NOMO-1 treated with DMSO at 0.1 percent for 48 hours (cell line): ENCODE measurements at regions not wholly inside any gene's neighbourhood (a gene's known extent, or its start where the extent isn't known, plus 50 kb on each side); places are given as distances from the start of the nearest gene placed in this dataset.
A peak's percentile ranks its signal among the peaks of the same experiment; 100 is the strongest.
"Not testable (repeated sequence)": the region's sequence is repeated elsewhere in the genome, so short reads cannot be mapped to it uniquely, and the experiment has no call there.

Experiments used
- DNase-seq: peaks from one replicate; lab custom pipeline; 2025; ENCODE audit not compliant: unreplicated experiment; lab: John Stamatoyannopoulos, UW

- DNase-seq, result no peak
Measured at GRCh38 chr15:77897896-77898406, 179.6 kb downstream of the TBC1D2B start.

- not testable (repeated sequence) for DNase-seq
Measured at GRCh38 chr15:77897113-77897895, 180.2 kb downstream of the TBC1D2B start.

GRCh38 chr15:77896147-77897112, 181.1 kb downstream of the TBC1D2B start:
- DNase-seq, result not testable (repeated sequence)

- DNase-seq, result no peak
Measured at GRCh38 chr15:77895742-77896141, 181.8 kb downstream of the TBC1D2B start.

GRCh38 chr15:77895145-77895544, 182.4 kb downstream of the TBC1D2B start:
- DNase-seq, result peak; percentile 15

GRCh38 chr15:77893671-77894640, 183.6 kb downstream of the TBC1D2B start:
- DNase-seq, result not testable (repeated sequence)

- DNase-seq, result not testable (repeated sequence)
Measured at GRCh38 chr15:77893246-77893645, 184.3 kb downstream of the TBC1D2B start.

- DNase-seq, result no peak
Measured at GRCh38 chr15:77892335-77892734, 185.2 kb downstream of the TBC1D2B start.

GRCh38 chr15:77891862-77892261, 185.6 kb downstream of the TBC1D2B start:
- not testable (repeated sequence) for DNase-seq

GRCh38 chr15:77890911-77891801, 186.4 kb downstream of the TBC1D2B start:
- DNase-seq, result not testable (repeated sequence)

- DNase-seq, result not testable (repeated sequence)
Measured at GRCh38 chr15:77889828-77890725, 187.4 kb downstream of the TBC1D2B start.

GRCh38 chr15:77889009-77889806, 188.3 kb downstream of the TBC1D2B start:
- DNase-seq, result no peak

- DNase-seq, result not testable (repeated sequence)
Measured at GRCh38 chr15:77887563-77888429, 189.7 kb downstream of the TBC1D2B start.

GRCh38 chr15:77886805-77887448, 190.6 kb downstream of the TBC1D2B start:
- DNase-seq, result no peak

GRCh38 chr15:77885877-77886500, 191.5 kb downstream of the TBC1D2B start:
- DNase-seq, result not testable (repeated sequence)

GRCh38 chr15:77883012-77883411, 194.5 kb downstream of the TBC1D2B start:
- not testable (repeated sequence) for DNase-seq
